ENCODE measurements at regions not wholly inside any gene's neighbourhood (a gene's known extent, or its start where the extent isn't known, plus 50 kb on each side); places are given as distances from the start of the nearest gene placed in this dataset.

GRCh38 chr12:127149226-127149964 is 1117.6 kb upstream of the TMEM132C start:
- DNase-seq (ENCODE audit: low spot score): no peak
- no peaks in the 10 kb centered on the region for H3F3A ChIP-seq (ENCODE audit: low read depth)
- H3K4me1 ChIP-seq: no peaks in the 10 kb centered on the region
- no peaks in the 10 kb centered on the region for H4K20me1 ChIP-seq (ENCODE audit: low read depth)
- no peaks in the 10 kb centered on the region for H3K36me3 Mint-ChIP-seq
- H3K79me2 ChIP-seq (ENCODE audit: low read depth): no peaks in the 10 kb centered on the region
- no peaks in the 10 kb centered on the region for H3K4me1 Mint-ChIP-seq
- no peaks in the 10 kb centered on the region for H3K27me3 Mint-ChIP-seq (ENCODE audit: insufficient read depth, low read depth)
- no peak overlapping the region for H3K27ac ChIP-seq
- no peaks in the 10 kb centered on the region for H3K27me3 ChIP-seq
- H2AFZ ChIP-seq (replicated peaks): no peak overlapping the region
- no peak overlapping the region for H3K9ac ChIP-seq
- TF ChIP-seq EZH2 (IDR thresholded peaks at IDR 0.05): no peak
- no peak for TF ChIP-seq CTCF (IDR thresholded peaks at IDR 0.05)
- no peak for TF ChIP-seq EZH2phosphoT487 (IDR thresholded peaks at IDR 0.05)
- no peak overlapping the region for H3K27ac Mint-ChIP-seq
- no peak overlapping the region for H3K4me3 ChIP-seq
- no peak overlapping the region for H3K4me3 Mint-ChIP-seq
- no peaks in the 10 kb centered on the region for H3K9me3 Mint-ChIP-seq
- H3K4me2 ChIP-seq: no peak overlapping the region
- no peaks in the 10 kb centered on the region for H3K36me3 ChIP-seq
- H3K9me3 ChIP-seq (ENCODE audit: low read depth): no peaks in the 10 kb centered on the region

- Mint-ChIP-seq H3K4me3 (no peak overlapping the region), H3K4me1 (no peaks in the 10 kb centered on the region), H3K9me3 (no peaks in the 10 kb centered on the region), H3K27me3 (ENCODE audit: insufficient read depth, low read depth) (no peaks in the 10 kb centered on the region), H3K27ac (no peak overlapping the region), H3K36me3 (no peaks in the 10 kb centered on the region)
- DNase-seq (ENCODE audit: low spot score): no peak
- Histone ChIP-seq H3K27me3 (no peaks in the 10 kb centered on the region), H3K36me3 (no peaks in the 10 kb centered on the region), H3K4me1 (no peaks in the 10 kb centered on the region), H3K4me2 (no peak overlapping the region), H3K79me2 (ENCODE audit: low read depth) (no peaks in the 10 kb centered on the region), H4K20me1 (ENCODE audit: low read depth) (no peaks in the 10 kb centered on the region), H3K9ac (no peak overlapping the region), H3K9me3 (ENCODE audit: low read depth) (no peaks in the 10 kb centered on the region), H3F3A (ENCODE audit: low read depth) (no peaks in the 10 kb centered on the region), H2AFZ (replicated peaks) (peak overlapping the region; percentile 17), H3K27ac (no peak overlapping the region), H3K4me3 (no peak overlapping the region)
- TF ChIP-seq EZH2 (IDR thresholded peaks at IDR 0.05) (no peak), EZH2phosphoT487 (IDR thresholded peaks at IDR 0.05) (no peak), CTCF (IDR thresholded peaks at IDR 0.05) (no peak)
Observed at GRCh38 chr12:127150028-127150427, 1116.9 kb upstream of the TMEM132C start.

- H3K27ac Mint-ChIP-seq: no peak overlapping the region
- no peaks in the 10 kb centered on the region for H3K36me3 Mint-ChIP-seq
- peak overlapping the region; percentile 17 for H2AFZ ChIP-seq (replicated peaks)
Observed at GRCh38 chr12:127150479-127150878, 1116.5 kb upstream of the TMEM132C start.

More at GRCh38 chr12:127150479-127150878, 1116.5 kb upstream of the TMEM132C start:
- H3F3A ChIP-seq (ENCODE audit: low read depth): no peaks in the 10 kb centered on the region
- no peaks in the 10 kb centered on the region for H3K4me1 ChIP-seq
- TF ChIP-seq EZH2phosphoT487 (IDR thresholded peaks at IDR 0.05) (no peak), EZH2 (IDR thresholded peaks at IDR 0.05) (no peak), CTCF (IDR thresholded peaks at IDR 0.05) (no peak)
- H3K4me2 ChIP-seq: no peak overlapping the region
- H3K9ac ChIP-seq: no peak overlapping the region
- no peaks in the 10 kb centered on the region for H3K36me3 ChIP-seq
- H3K27ac ChIP-seq: no peak overlapping the region
- H3K79me2 ChIP-seq (ENCODE audit: low read depth): no peaks in the 10 kb centered on the region
- H3K4me1 Mint-ChIP-seq: no peaks in the 10 kb centered on the region
- H3K4me3 Mint-ChIP-seq: no peak overlapping the region
- no peaks in the 10 kb centered on the region for H3K27me3 Mint-ChIP-seq (ENCODE audit: insufficient read depth, low read depth)
- no peaks in the 10 kb centered on the region for H3K27me3 ChIP-seq
- H3K9me3 Mint-ChIP-seq: no peaks in the 10 kb centered on the region
- H3K4me3 ChIP-seq: no peak overlapping the region
- DNase-seq (ENCODE audit: low spot score): no peak
- H3K9me3 ChIP-seq (ENCODE audit: low read depth): no peaks in the 10 kb centered on the region
- no peaks in the 10 kb centered on the region for H4K20me1 ChIP-seq (ENCODE audit: low read depth)
